Upper lobe of left lung (tissue), 4 donors: ENCODE measurements at regions not wholly inside any gene's neighbourhood (a gene's known extent, or its start where the extent isn't known, plus 50 kb on each side); places are given as distances from the start of the nearest gene placed in this dataset.

Experiments used
- CTCF ChIP-seq, 6 experiments: fragments of 450-650 bp in 4 of 6; fragments of 200-600 bp in 2 of 6; sonication (generic) in 2 of 6; IDR thresholded peaks; one replicate each; pipeline ENCODE4 v1.5.1; 2016 to 2019; ENCODE audit warnings: antibody characterized with exemption in 6 of 6
- EP300 ChIP-seq, 4 donors: sonication (generic); formaldehyde crosslinking; IDR thresholded peaks; one replicate each; pipeline ENCODE4 v1.5.1; 2017; ENCODE audit warnings: antibody characterized with exemption in 4 of 4, control low read depth in 2 of 4
- POLR2A ChIP-seq, 4 donors: fragments of 450-650 bp; IDR thresholded peaks; one replicate each; pipeline ENCODE4 v1.5.1; 2016 to 2017; ENCODE audit warnings: antibody characterized with exemption in 4 of 4, mild to moderate bottlenecking in 2 of 4

DNA sequence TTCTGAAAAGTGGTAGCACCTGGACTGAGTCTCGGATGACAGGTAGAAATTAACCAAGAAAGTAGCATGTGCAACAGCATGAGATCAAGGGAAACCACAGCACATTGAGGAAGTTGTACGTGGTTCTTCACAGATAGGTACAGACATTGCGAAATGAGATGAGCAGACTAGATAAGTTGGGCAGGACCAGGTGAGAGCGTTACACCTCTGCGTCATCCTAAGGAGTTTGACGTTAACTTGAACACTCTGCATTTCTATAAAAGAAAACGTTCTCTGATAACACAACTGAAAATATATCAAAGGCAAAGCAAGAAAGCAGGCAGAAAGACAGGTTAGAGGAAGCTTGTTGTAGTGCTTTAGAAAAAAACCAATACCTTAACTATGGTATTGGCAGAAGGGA lies 98.5 kb upstream of the RASSF8 start:
- TF ChIP-seq CTCF (IDR thresholded peaks at IDR 0.05) (no peak), EP300 (IDR thresholded peaks at IDR 0.05) (no peak), POLR2A (IDR thresholded peaks at IDR 0.05) (no peak)
